GM19468 (cell line): ENCODE measurements at regions not wholly inside any gene's neighbourhood (a gene's known extent, or its start where the extent isn't known, plus 50 kb on each side); places are given as distances from the start of the nearest gene placed in this dataset.
"Not testable (repeated sequence)": the region's sequence is repeated elsewhere in the genome, so short reads cannot be mapped to it uniquely, and the experiment has no call there.

ENCODE experiments used
- ATAC-seq: cut with Tn5 transposase; IDR thresholded peaks from one replicate; pipeline ENCODE4 v1.9.1; 2021; ENCODE audit warnings: mild to moderate bottlenecking, moderate library complexity, moderate number of reproducible peaks; ENCODE audit not compliant: unreplicated experiment; ENCODE audit errors: extremely low read depth

DNA sequence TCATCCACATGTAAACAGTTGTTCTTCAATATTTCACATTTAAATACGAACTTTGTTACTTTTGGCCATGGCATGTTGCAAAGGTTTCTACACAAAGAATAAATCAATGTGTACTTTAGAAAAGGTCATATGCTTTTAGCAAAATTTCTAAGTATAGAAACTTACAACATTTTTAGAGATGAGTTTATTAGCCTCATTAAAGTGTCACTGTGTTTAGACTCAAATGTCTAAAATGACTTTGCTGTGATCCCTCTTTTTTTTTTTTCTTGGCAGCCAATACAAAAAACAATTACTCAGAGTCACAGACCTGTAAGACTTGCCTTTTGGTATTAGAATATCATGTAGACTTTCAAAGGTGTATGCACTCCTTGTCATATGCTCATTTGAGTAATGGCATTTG, 349.3 kb upstream of the KIAA1217 start:
- ATAC-seq: no peak

GRCh38 chr10:23864631-23865147, 344.2 kb upstream of the KIAA1217 start:
- no peak for ATAC-seq

DNA sequence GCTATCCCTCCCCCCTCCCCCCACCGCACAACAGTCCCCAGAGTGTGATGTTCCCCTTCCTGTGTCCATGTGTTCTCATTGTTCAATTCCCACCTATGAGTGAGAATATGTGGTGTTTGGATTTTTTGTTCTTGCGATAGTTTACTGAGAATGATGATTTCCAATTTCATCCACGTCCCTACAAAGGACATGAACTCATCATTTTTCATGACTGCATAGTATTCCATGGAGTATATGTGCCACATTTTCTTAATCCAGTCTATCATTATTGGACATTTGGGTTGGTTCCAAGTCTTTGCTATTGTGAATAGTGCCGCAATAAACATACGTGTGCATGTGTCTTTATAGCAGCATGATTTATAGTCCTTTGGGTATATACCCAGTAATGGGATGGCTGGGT, 342.0 kb upstream of the KIAA1217 start:
- not testable (repeated sequence) for ATAC-seq

DNA sequence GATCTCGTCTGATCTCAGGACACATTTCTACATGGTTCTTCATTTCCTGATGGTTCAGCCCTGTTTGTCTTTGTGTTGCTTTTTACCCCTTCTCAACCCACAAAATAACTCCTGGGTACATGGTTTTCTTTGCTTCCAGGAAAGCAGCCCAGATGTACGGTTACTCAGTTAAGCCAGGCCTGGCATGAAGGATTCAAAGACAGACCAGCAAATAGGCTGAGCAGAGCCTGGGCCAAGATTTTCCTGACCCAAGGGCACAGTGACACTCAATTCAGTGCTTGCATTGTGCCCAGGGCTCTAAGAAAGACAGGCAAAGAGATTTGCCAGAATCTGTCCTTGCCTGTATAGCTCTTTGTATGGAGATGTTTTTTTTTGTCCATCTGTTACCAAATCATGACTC, 340.8 kb upstream of the KIAA1217 start:
- ATAC-seq: no peak

DNA sequence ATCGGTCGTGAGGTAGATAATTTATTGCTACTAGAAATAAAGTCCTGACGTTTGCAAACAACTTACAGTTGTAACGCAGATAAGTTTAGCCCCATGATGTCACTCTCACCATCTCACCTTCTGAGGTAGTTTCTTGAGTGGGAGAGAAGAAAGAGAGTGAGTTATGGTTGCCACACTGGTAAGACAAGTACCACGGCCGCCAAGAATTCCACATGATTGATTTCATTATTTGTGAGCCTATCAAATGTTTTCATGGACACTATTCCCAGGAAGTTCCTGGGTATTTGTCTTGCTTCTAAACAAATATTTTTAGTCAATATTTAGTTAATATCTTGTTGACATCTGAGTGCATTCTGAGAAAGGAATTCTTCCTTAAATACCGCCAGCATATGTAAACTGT, 339.4 kb upstream of the KIAA1217 start:
- ATAC-seq: no peak

- no peak for ATAC-seq
Measured at GRCh38 chr10:23869996-23870395, 338.9 kb upstream of the KIAA1217 start.

DNA sequence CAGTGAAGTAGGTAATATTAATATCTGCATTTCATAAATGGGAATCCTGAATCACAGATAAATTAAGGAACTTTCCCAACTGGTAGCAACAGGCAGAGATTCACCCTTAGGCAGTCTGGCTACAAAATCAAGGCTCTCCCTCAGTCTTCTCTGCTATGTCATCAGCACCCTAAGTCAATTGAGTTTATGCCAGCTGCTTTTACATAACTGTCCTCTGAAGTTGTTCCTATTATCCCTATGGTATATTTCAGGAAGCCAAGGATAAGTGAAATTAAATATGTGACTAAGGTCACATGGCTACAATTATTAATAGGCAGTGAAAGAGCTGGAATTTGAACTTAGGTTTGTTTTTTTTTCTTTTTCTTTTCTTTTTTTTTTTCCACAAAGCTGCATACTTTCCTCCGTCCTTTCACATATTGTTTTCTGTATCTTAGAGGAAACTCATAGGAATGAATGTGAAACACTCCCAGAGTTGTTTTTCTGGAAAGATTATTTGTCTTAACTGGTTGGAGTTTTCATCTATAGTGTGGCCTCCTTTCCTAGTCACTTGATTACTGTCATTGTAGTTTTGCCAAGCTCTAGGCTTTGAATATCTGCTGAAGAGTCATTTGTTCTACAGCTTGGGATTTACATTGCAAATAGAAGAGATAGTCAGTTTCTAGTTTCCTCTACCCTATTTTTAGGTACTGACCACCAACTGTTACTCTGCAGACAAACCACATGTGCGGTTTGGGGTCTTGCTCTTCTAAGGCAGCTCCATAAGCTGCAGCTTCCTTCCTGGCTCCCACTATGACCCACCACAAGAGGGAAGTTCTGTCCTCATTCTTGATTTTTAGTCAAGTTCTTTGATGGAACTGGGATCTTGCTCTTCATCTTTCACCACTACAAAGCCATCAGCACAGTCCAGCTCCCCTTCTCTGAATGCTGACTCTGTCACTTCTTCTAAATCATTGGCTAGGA, 338.0 kb upstream of the KIAA1217 start:
- ATAC-seq: no peak

DNA sequence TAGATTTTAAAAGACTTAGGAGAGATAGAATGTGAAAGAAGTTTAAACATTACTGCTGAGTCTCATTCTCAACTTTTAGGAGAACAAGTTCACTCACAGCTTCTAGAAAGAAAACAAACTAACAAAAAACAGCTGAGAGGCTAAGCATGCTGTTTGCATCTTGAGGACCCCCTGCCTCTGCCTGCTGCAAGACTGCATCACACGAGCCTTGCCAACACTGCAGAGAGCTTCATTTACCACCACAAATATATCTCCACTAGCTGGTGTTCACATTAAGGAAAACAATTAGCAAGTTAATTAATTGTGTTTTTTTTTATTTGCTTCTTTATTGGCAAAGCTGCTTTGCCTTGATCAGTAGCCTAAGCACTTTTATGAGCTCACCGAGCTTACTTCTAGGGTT, 336.6 kb upstream of the KIAA1217 start:
- ATAC-seq: no peak

- no peak for ATAC-seq
Measured at GRCh38 chr10:23877791-23878320, 331.1 kb upstream of the KIAA1217 start.

DNA sequence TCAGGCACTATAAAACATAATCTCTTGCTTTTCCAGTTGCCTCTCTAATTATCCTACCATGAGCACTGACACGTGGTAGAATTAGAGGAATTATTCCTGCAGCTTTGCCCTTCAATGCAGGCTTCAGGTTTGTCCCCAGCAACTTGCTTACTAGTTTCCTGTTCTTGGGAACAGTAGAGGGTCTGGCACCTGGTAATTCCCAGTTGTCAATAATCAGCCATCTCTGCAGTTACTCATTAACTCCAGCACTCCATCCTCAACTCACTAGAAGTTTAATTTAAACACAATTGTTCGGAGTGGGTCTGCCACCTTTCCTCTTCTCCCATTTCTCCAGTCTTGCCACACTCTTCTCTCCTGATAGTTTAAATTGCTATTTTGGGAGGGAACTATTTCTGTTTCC, 324.3 kb upstream of the KIAA1217 start:
- no peak for ATAC-seq

DNA sequence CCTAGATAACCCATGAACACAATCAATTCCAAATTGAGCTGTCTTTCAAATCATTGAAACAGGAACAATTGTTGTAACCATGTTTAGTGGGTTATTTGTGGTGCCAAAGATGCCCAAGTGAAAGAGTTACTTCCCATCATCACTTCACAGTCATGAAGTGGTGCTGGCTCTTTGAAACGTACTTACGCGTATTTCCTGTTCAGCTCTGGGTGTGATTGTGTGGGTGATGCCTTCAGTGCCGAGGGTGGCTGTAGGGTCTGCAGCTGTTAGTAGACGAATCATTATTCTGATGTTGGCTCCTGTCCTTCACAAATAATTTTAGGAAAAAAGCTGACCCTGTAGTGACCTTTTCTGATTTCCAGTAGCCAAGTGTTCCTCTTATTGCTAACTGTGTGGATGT, 323.1 kb upstream of the KIAA1217 start:
- ATAC-seq: no peak

DNA sequence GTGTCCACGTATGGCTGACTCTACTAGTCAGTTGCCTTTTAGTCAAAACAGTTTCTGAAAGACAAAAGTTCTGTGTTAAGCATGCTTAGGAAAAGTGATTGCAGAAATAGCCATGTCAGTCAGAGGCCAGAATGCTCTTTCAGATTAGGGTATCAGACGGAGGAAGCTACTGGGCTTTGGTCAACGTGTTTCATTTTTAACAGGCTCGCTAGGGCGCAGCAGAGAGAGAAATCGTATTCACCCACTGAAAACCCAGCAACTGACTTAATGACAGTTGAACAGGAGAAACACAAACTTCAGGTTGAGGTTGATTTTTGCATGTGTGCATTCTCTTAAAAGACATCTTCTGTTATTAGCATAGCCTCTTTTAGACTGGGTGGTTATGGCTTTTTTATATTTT, 322.6 kb upstream of the KIAA1217 start:
- ATAC-seq: no peak

GRCh38 chr10:23891301-23891700, 317.6 kb upstream of the KIAA1217 start:
- no peak for ATAC-seq

GRCh38 chr10:23892296-23892695, 316.6 kb upstream of the KIAA1217 start:
- ATAC-seq: no peak

- ATAC-seq: no peak
Measured at GRCh38 chr10:23897267-23897666, 311.7 kb upstream of the KIAA1217 start.

GRCh38 chr10:23897861-23898260, 311.1 kb upstream of the KIAA1217 start:
- no peak for ATAC-seq

DNA sequence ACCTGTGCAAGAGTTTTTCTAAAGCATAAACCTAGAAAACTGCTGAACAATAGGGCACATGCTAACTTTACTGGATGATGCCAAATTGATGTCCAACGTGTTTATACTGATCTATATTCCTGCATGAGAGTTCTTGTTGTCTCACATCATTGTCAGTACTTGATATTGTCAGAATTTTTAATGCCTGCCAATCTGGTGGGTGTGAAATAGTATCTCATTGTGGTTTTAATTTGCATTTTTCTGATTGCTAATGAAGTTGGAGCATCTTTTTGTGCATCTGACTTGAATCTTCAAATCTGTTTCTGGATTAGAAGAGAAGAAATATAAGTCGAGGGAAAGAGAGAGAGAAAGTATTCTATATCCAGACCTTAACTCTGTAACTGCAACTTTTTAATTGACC, 309.8 kb upstream of the KIAA1217 start:
- no peak for ATAC-seq

- no peak for ATAC-seq
Measured at GRCh38 chr10:23910291-23910690, 298.6 kb upstream of the KIAA1217 start.

DNA sequence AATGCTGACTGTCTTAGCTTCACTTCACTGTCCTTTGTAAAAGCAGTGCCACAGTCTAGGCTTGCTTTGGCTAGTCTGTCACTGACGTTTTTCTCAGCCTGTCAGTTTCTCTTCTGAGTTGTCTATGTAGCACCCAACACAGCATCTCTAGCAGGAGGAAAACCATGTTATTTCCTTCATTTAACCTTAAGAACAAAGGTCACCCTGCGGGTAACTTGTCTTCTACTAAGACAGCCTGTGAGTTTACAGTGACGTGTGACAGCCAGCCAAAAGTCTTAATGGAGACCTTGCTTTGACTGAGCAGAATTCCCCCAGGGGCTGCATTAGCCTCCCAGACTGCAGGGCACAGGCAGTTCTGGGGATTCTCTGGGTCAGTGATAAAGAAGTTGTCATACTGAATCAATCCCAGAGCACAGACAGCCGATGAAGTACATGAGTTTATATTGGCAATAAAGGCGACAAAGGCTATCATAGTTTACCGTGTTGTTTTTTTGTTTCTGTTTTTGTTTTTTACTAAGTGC, 296.0 kb upstream of the KIAA1217 start:
- no peak for ATAC-seq

DNA sequence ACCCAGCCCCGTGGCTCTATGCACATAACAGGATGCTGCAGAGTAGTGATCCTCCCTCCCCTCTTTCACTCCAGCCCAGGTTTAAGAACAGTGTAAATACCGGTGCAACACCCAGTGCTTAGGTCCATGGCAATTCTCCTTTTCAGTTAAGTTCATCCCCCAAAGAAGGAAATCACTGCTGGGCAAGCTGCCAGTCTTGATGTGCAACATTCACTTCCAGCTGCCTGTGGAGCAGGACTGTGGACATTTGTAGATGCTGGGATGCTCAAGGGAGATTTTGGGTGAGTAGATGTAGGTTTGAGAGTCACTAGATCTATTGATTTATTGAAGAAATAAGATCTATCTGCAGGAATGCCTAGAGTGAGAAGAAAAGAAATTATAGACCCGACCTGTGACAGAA, 294.3 kb upstream of the KIAA1217 start:
- ATAC-seq: no peak

- ATAC-seq: no peak
Measured at GRCh38 chr10:23917251-23917840, 291.6 kb upstream of the KIAA1217 start.
